ENCODE measurements at regions not wholly inside any gene's neighbourhood (a gene's known extent, or its start where the extent isn't known, plus 50 kb on each side); places are given as distances from the start of the nearest gene placed in this dataset.
"Not testable (repeated sequence)": the region's sequence is repeated elsewhere in the genome, so short reads cannot be mapped to it uniquely, and the experiment has no call there.

DNA sequence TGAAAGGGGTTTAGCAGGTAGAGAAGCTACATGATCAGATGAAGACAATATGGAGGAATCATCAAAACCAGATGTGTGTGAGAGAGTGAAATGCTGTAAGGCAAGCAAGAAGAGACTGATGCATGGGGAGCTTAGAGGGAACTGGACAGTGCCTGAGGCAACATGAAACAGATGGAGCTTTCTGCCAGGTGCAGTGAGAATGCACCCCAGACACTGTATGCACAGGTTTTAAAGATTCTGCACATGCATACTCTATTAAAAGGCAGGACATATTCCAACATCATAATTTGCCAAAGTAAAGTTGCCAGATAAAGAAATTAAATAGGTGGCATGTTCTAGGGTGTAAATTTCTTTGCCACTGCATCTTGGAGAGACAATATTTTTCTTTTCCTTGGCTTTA is 200.1 kb downstream of the AMY1C start:
- Histone ChIP-seq H3K27ac (ENCODE audit: low read depth) (no peak overlapping the region), H3K36me3 (ENCODE audit: insufficient read depth) (no peaks in the 10 kb centered on the region), H3K4me3 (ENCODE audit: low read depth, low read length) (no peak overlapping the region), H3K4me1 (ENCODE audit: insufficient read depth) (no peaks in the 10 kb centered on the region)
- DNase-seq (ENCODE audit: extremely low spot score), result no peak

DNA sequence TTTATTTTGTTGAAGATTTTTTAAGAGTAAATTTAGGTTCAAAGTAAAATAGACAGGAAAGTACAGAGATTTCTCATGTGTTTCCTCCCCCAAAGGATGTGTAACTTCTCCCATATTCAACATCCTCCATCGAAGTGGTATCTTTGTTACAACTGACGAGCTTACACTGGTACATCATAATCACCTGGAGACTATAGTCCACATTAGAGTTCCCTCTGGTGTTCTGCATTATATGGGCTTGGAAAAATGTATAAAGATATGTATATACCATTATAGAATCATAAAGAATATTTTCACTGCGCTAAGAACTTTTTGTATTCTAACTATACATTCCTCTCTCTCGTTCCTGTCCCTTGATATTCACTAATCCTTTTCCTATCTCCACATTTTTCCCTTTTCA is 203.7 kb downstream of the AMY1C start:
- WGBS, result 67% methylated on average over 4 of the region's 4 CpGs
- H3K36me3 ChIP-seq (ENCODE audit: insufficient read depth), result no peaks in the 10 kb centered on the region
- no peak for DNase-seq (ENCODE audit: extremely low spot score)
- H3K27ac ChIP-seq (ENCODE audit: low read depth), result no peak overlapping the region
- no peak overlapping the region for H3K4me3 ChIP-seq (ENCODE audit: low read depth, low read length)
- H3K4me1 ChIP-seq (ENCODE audit: insufficient read depth), result no peaks in the 10 kb centered on the region

DNA sequence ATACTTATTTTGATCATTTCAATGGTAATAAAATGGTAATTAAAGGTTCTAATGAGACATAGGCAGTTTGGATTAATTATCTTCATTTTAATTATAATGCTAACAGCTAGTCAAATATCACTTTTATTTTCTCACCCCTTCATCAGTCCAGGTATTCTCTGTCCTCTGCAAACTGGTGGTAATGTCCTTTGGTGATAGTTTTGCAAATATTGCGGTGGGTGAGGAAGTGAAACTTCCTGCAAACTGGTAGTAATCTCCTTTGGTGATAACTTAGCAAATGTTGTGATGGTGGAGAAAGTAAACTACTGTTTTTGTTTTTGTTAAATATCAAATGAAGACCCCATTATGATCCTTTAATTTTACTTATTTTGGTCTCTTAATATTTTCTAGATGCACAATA is 209.0 kb downstream of the AMY1C start:
- Histone ChIP-seq H3K27ac (ENCODE audit: low read depth) (no peak overlapping the region), H3K4me1 (ENCODE audit: insufficient read depth) (no peaks in the 10 kb centered on the region), H3K4me3 (ENCODE audit: low read depth, low read length) (no peak overlapping the region), H3K36me3 (ENCODE audit: insufficient read depth) (no peaks in the 10 kb centered on the region)
- 45% methylated on average over 1 of the region's 1 CpG for WGBS
- DNase-seq (ENCODE audit: extremely low spot score), result no peak

DNA sequence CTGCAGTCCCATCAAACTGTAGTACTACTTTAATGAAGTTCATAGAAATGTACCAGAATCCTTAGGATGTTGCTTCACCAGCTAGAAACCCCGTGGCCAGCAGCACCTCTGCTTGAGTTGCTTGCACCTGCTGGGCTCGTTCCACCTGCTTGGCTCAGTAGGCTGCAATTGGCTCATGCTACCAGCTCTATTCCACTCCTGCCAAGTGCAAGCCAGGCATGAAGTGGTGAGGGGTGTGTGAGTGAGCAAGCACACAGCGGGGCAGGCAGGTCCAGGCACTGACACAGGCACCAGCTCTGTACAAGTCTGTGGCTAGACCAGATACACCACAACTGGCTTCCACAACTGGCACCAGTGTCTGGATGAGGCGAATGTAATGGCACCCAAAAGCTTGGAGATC is 209.9 kb downstream of the AMY1C start:
- Histone ChIP-seq H3K27ac (ENCODE audit: low read depth) (no peak overlapping the region), H3K4me3 (ENCODE audit: low read depth, low read length) (no peak overlapping the region), H3K36me3 (ENCODE audit: insufficient read depth) (no peaks in the 10 kb centered on the region), H3K4me1 (ENCODE audit: insufficient read depth) (no peaks in the 10 kb centered on the region)
- 80% methylated on average over 4 of the region's 4 CpGs for WGBS
- no peak for DNase-seq (ENCODE audit: extremely low spot score)

DNA sequence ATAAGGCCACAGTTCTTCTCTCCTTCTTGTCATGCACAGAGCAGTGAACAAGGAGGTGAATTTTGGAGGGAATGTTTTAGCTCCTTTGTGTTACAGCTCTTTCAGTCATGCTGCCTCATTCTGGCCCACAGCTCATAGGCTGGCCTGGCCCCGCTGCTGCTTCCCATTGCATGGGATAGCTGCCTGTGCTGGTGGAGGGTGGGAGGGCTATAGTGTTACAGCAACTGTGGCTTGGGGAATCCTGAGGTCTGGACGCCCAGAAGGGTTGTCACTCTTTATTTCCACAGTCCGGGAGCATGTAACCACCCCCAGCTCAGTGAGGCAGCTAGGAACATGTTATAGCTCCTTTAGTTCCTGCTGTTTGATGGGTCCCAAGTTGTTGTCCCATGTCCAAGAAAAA is 210.3 kb downstream of the AMY1C start:
- Histone ChIP-seq H3K27ac (ENCODE audit: low read depth) (no peak overlapping the region), H3K36me3 (ENCODE audit: insufficient read depth) (no peaks in the 10 kb centered on the region), H3K4me3 (ENCODE audit: low read depth, low read length) (no peak overlapping the region), H3K4me1 (ENCODE audit: insufficient read depth) (no peaks in the 10 kb centered on the region)
- no peak for DNase-seq (ENCODE audit: extremely low spot score)
- WGBS, result 81% methylated on average over 3 of the region's 3 CpGs

DNA sequence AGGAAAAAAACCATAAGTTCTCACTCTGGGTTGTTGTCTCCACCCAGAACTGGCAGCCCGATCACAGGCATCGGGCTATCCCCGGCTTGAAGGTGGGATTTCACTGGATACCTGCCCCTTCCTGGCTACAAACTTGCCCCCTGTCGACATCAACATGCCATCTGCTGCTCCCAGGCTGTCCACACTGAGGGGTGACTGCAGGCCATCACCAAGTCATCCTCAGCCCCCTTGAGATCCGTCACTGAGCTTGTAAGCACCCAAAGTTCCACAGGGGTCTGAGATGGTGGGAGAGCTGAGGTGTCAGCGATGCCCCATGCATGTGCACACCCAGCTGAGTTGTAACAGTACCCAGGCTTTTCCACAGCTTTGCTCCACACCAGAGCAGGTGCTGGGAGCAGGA is 211.0 kb downstream of the AMY1C start:
- DNase-seq (ENCODE audit: extremely low spot score), result no peak
- no peak overlapping the region for H3K27ac ChIP-seq (ENCODE audit: low read depth)
- 86% methylated on average over 6 of the region's 6 CpGs for WGBS
- H3K36me3 ChIP-seq (ENCODE audit: insufficient read depth), result no peaks in the 10 kb centered on the region
- H3K4me3 ChIP-seq (ENCODE audit: low read depth, low read length), result no peak overlapping the region
- no peaks in the 10 kb centered on the region for H3K4me1 ChIP-seq (ENCODE audit: insufficient read depth)

DNA sequence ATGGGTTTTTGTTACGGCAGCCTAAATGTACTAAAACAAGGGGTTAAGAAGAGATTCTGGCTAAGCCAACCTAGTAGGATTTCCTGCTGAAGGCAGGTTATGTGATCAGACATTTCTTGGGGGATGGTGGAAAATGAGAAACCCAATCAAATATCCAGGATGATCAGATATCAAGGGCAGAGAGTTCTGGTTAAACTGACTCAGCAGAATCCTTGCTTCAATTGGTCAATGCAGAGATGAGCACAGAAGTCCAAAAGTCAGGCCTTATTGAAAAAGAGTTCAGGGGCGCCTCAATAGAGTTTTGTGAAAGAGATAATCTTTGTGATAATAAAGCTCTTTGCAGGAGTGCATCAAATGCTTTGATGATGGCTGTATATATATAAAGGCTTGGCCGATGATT is 237.1 kb downstream of the AMY1C start:
- H3K27ac ChIP-seq (ENCODE audit: low read depth), result no peak overlapping the region
- no peak for DNase-seq (ENCODE audit: extremely low spot score)
- no peak overlapping the region for H3K4me3 ChIP-seq (ENCODE audit: low read depth, low read length)
- 82% methylated on average over 3 of the region's 3 CpGs for WGBS
- no peaks in the 10 kb centered on the region for H3K36me3 ChIP-seq (ENCODE audit: insufficient read depth)
- no peaks in the 10 kb centered on the region for H3K4me1 ChIP-seq (ENCODE audit: insufficient read depth)

DNA sequence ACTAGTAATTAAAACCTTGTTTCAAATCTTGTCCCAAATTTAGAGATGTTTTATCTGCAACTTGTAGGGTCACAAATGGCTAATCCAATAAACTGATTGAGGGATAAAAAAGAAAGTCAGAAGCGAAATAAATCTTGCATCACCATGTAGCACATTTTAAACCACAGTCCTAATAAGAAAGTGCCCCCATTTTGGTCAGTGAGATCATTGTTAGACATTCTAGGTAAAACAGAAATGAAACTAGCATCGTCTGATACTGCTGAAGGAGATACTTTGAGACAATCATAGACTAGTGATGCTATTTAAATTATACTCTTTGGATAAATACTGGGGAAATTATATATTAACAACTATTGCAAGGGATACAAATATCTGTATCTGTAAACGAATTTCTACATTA is 247.9 kb downstream of the AMY1C start:
- H3K36me3 ChIP-seq (ENCODE audit: insufficient read depth), result no peaks in the 10 kb centered on the region
- no peaks in the 10 kb centered on the region for H3K4me1 ChIP-seq (ENCODE audit: insufficient read depth)
- WGBS, result 39% methylated on average over 3 of the region's 3 CpGs
- DNase-seq (ENCODE audit: extremely low spot score), result no peak
- no peak overlapping the region for H3K27ac ChIP-seq (ENCODE audit: low read depth)
- no peak overlapping the region for H3K4me3 ChIP-seq (ENCODE audit: low read depth, low read length)

DNA sequence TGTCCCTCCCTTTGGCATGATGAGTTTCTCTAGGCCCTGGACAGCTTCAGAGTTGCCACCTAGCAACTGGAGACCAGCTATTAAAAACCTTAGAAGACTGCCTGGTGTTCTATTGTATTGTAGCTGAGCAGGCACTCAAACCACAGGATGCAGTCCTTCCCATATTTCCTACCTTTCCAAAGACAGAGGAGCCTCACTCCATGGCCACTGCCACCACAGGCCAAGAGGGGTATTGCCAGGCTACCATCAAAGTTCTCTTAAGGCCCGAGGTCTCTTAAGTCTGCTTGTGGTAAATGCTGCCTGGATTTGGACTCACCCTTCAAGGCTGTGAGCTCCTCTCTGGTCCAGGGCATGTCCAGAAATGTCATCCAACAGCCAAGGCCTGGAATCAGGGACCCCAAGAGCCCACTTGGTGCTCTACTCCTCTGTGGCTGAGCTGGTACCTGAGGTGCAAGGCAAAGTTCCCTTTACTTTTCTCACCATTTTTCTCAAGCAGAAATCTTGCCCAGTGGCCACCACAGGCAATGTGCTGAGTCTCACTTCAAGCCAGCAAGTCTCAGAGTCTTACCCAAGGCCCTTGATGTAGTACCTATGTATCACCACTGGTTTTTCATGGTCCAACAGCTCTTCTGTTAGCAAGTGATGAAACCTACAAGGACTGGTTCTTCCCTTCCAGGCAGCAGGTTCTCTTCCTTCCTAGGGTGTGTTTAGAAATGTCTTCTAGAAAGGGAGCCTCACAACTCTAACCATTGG is 269.4 kb downstream of the AMY1C start:
- no peak for DNase-seq (ENCODE audit: extremely low spot score)
- H3K4me1 ChIP-seq (ENCODE audit: insufficient read depth), result no peaks in the 10 kb centered on the region
- H3K4me3 ChIP-seq (ENCODE audit: low read depth, low read length), result no peak overlapping the region
- H3K36me3 ChIP-seq (ENCODE audit: insufficient read depth), result no peaks in the 10 kb centered on the region
- no peak overlapping the region for H3K27ac ChIP-seq (ENCODE audit: low read depth)
- WGBS, result 91% methylated on average over 1 of the region's 1 CpG

DNA sequence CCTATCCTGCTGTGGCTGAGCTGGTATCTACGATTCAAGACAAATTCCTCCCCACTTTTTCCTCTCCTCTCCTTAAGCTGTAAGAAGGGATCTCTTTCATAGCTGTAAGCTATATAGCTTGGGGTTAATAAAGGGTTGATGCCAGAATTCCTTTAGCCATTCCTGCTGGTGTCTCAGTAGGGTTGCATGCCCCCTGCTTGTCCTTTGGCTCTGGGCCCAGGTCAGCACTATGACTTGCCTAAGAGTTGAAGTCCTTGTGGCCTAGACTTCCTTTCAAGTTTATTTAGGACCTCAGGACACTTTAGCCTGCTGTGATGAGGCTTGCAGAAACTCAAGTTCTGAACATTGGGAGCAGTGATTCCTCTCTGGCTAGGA is 270.0 kb downstream of the AMY1C start:
- no peak overlapping the region for H3K4me3 ChIP-seq (ENCODE audit: low read depth, low read length)
- no peaks in the 10 kb centered on the region for H3K4me1 ChIP-seq (ENCODE audit: insufficient read depth)
- H3K36me3 ChIP-seq (ENCODE audit: insufficient read depth), result no peaks in the 10 kb centered on the region
- DNase-seq (ENCODE audit: extremely low spot score), result no peak
- WGBS, result 80% methylated on average over 1 of the region's 1 CpG
- H3K27ac ChIP-seq (ENCODE audit: low read depth), result no peak overlapping the region

DNA sequence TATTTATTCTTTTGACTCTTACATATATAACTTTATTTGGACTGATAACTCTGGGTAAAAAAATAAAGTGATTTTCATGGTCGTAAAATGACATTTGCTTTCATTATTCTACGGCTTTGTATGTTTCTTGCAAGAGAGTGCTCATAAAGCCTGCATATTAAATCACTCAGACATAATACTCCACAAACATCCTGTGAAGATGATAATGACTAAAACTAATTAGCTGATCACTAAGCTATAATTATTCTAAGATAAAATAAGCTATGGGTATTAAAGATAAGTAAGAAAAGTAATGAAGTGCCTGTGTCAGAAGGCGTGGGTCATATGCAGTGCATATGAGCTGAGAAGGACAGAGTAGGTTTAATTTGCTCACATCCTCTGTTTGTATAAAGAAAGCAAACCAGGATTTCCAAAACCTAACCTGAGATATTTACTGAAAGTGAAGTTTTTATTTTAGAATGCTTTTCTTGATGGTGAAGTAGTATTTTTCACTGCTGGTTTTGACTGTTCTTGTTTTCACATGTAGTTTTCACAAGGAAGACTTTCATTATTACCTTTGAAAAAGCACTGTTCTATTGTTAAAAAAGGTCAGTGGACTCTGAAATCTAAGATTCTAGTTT is 278.8 kb downstream of the AMY1C start:
- no peaks in the 10 kb centered on the region for H3K4me1 ChIP-seq (ENCODE audit: insufficient read depth)
- DNase-seq (ENCODE audit: extremely low spot score), result no peak
- no peak overlapping the region for H3K4me3 ChIP-seq (ENCODE audit: low read depth, low read length)
- no peak overlapping the region for H3K27ac ChIP-seq (ENCODE audit: low read depth)
- no peaks in the 10 kb centered on the region for H3K36me3 ChIP-seq (ENCODE audit: insufficient read depth)
- 35% methylated on average over 3 of the region's 3 CpGs for WGBS

DNA sequence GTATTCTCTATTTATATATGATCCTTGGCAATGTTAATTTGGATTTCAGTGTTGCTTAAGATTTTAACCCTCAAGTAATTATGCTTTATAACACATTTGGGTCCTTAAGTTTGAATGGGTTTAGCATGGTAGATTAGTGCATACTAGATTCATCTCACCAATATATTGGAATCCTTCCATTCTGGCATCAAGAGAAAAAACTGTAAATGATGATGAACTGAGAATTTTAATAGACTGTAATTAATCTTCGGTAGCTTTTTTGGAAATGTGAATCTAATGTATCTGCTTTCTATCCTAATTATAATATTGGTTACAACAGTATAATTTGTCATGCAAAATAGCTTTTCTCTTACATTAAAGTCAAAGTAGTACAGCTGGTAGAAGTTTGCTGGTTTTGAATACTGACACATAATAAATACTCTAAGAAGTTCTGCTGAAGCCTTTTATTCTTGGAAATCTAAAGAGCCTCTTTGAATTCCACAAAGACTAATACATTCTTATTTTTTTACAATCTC is 279.8 kb downstream of the AMY1C start:
- DNase-seq (ENCODE audit: extremely low spot score), result no peak
- no peaks in the 10 kb centered on the region for H3K4me1 ChIP-seq (ENCODE audit: insufficient read depth)
- no peak overlapping the region for H3K4me3 ChIP-seq (ENCODE audit: low read depth, low read length)
- H3K27ac ChIP-seq (ENCODE audit: low read depth), result no peak overlapping the region
- no peaks in the 10 kb centered on the region for H3K36me3 ChIP-seq (ENCODE audit: insufficient read depth)
- WGBS, result 95% methylated on average over 1 of the region's 1 CpG

DNA sequence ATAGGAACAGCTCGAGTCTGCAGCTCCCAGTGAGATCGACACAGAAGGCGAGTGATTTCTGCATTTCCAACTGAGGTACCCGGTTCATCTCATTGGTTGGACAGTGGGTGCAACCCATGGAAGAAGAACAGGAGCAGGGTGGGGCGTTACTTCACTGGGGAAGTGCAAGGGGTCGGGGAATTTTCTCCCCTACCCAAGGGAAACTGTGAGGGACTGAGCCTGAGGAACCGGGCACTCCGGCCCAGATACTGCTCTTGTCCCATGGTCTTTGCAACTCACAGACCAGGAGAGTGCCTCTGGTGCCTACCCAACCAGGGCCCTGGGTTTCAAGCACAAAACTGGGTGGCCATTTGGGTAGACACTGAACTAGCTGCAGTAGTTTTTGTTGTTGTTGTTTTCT is 307.1 kb downstream of the AMY1C start:
- DNase-seq (ENCODE audit: extremely low spot score), result no peak
- Histone ChIP-seq H3K4me1 (ENCODE audit: insufficient read depth) (no peaks in the 10 kb centered on the region), H3K4me3 (ENCODE audit: low read depth, low read length) (no peak overlapping the region), H3K27ac (ENCODE audit: low read depth) (no peak overlapping the region), H3K36me3 (ENCODE audit: insufficient read depth) (no peaks in the 10 kb centered on the region)
- WGBS, result 78% methylated on average over 8 of the region's 8 CpGs

DNA sequence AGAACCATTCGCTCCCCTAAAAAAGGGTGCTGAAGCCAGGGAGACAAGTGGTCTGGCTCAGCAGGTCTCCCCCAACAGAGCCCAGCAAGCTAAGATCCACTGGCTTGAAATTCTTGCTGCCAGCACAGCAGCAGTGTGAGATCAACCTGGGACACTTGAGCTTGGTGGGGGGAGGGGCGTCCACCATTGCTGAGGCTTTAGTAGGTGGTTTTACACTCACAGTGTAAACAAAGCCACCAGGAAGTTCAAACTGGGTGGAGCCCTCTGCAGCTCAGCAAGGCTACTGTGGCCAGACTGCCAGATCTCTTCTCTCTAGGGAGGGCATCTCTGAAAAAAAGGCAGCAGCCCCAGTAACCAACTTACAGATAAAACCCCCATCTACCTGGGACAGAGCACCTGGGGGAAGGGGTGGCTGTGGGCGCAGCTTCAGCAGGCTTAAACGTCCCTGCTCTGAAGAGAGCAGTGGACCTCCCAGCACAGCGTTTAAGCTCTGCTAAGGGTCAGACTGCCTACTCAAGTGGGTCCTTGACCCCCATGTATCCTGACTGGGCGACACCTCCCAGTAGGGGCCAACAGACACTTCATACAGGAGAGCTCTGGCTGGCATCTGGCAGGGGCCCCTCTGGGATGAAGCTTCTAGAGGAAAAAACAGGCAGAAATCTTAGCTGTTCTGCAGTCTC is 307.7 kb downstream of the AMY1C start:
- 65% methylated on average over 6 of the region's 6 CpGs for WGBS
- not testable (repeated sequence) for H3K4me1 ChIP-seq (ENCODE audit: insufficient read depth); H3K36me3 ChIP-seq (ENCODE audit: insufficient read depth); DNase-seq (ENCODE audit: extremely low spot score); H3K27ac ChIP-seq (ENCODE audit: low read depth); H3K4me3 ChIP-seq (ENCODE audit: low read depth, low read length)

All from urinary bladder (tissue), 3 donors.